Heart right ventricle (tissue), 16 donors: ENCODE measurements at regions not wholly inside any gene's neighbourhood (a gene's known extent, or its start where the extent isn't known, plus 50 kb on each side); places are given as distances from the start of the nearest gene placed in this dataset.

Experiments used
- ATAC-seq, 8 donors: fragments of 200-7000 bp; cut with Tn5 transposase; one replicate each; pipeline ENCODE4 v1.9.1; 2020; ENCODE audit warnings: mild to moderate bottlenecking in 8 of 8, moderate library complexity in 8 of 8, moderate number of reproducible peaks in 1 of 8
- DNase-seq, 2 donors: peaks; one replicate each; pipeline ENCODE4 v3.0.0-alpha.2; 2020
- H3K27ac ChIP-seq, 10 donors: fragments of 200-600 bp; sonication (generic) in 2 of 10; one replicate each; pipeline versions ENCODE4 v1.5.0 to v1.8.0; 2020 to 2022; ENCODE audit warnings: mild to moderate bottlenecking in 3 of 10
- H3K27me3 ChIP-seq, 7 donors: fragments of 200-600 bp; one replicate each; pipeline ENCODE4 v1.8.0; 2021 to 2022; ENCODE audit warnings: mild to moderate bottlenecking in 2 of 7
- H3K36me3 ChIP-seq, 9 donors: fragments of 200-600 bp; sonication (generic) in 1 of 9; one replicate each; pipeline versions ENCODE4 v1.5.0 to v1.8.0; 2020 to 2022; ENCODE audit warnings: mild to moderate bottlenecking in 2 of 9
- H3K4me1 ChIP-seq, 9 donors: fragments of 200-600 bp; sonication (generic) in 1 of 9; one replicate each; pipeline versions ENCODE4 v1.5.0 to v1.8.0; 2020 to 2022; ENCODE audit warnings: mild to moderate bottlenecking in 4 of 9
- H3K4me3 ChIP-seq, 10 donors: fragments of 200-600 bp; sonication (generic) in 2 of 10; one replicate each; pipeline versions ENCODE4 v1.5.0 to v1.8.0; 2020 to 2022; ENCODE audit warnings: mild to moderate bottlenecking in 7 of 10, moderate library complexity in 2 of 10
- H3K9me3 ChIP-seq, 11 donors: fragments of 200-600 bp in 10 of 11; sonication (generic) in 2 of 11; one replicate each; pipeline versions ENCODE4 v1.5.0 to v1.8.0; 2013 to 2022; ENCODE audit warnings: mild to moderate bottlenecking in 2 of 11, control low read depth in 1 of 11, moderate library complexity in 1 of 11
- WGBS, 2 donors: extraction: QIAGEN DNeasy Blood & Tissue Kit; methylation state at CpG; one replicate each; pipeline ENCODE4 v1.1.7; 2013; ENCODE audit warnings: inconsistent platforms in 1 of 2; 5-methylcytosine and 5-hydroxymethylcytosine counted together
- intact Hi-C, 10 donors: fragments of 100-400 bp; cut with DNase I; formaldehyde crosslinking; loops; one replicate each; pipeline versions ENCODE4 v1.11.1 to v1.14.2; 2022
- TF ChIP-seq, protein P1 (sequence below), 9 donors: fragments of 200-600 bp; sonication (generic) in 2 of 9; IDR thresholded peaks; one replicate each; pipeline versions ENCODE4 v1.5.0 to v1.8.0; 2021 to 2022; ENCODE audit warnings: antibody characterized with exemption in 9 of 9, mild to moderate bottlenecking in 5 of 9, moderate library complexity in 1 of 9
- donor health status: Arrhythmogenic right ventricular cardiomyopathy.
- donor health status: ischemic (EF 13 %, LVEDD 7.1; RV severe dilation, severe dysfunction).
- donor health status: healthy with polysubstance abuse.
- donor health status: DM: no; HTN: yes; CAD: no.
- donor health status: DM: no; HTN: no; CAD: no.
- donor health status: ischemic (EF 25% LVEDD 6.9; RV normal size, moderate dysfunction).
- donor health status: ischemic (EF 25% LVEDD 5.7; RV mildly dilated, moderate dysfunction).
- donor health status: healthy.
- donor health status: DM: yes; HTN: yes; CAD: no.
- donor health status: Ischemic cardiomyopathy.
- donor health status: ischemic (EF 35%, LVEDD 5.7; RV mildly dilated, moderate dysfunction).
- donor health status: nonischemic (EF 11% LVEDD 7.7; RV severe dilation, severe dysfunction).
- donor health status: DM: yes; HTN: yes; CAD: no.
- donor health status: PGD.
- donor health status: ischemic (EF 29% LVEDD 5.4; RV normal size, mild dysfunction).
- donor health status: nonischemic (EF 23%, LVEDD 6.1; RV moderate dilation, normal function).

GRCh38 chr18:63037491-63037890 is 282.1 kb downstream of the BCL2 start:
- WGBS, 2 donors, result 86 to 90% methylated on average over 2 of the region's 2 CpGs
- intact Hi-C loops, result loop anchor here in 1 of 10 donors (10.0 kb wide), 1 partner anchor 87 kb away; no protein-coding TSS in a partner anchor
- Histone ChIP-seq H3K27me3 (no peaks in the 10 kb centered on the region), H3K4me1 (peaks cover 0 to 9% (median 7%) of the 10 kb centered on the region in 9 donors), H3K4me3 (no peak overlapping the region), H3K27ac (no peak overlapping the region), H3K36me3 (no peaks in the 10 kb centered on the region), H3K9me3 (peaks cover 0 to 7% (median 0%) of the 10 kb centered on the region in 11 donors)
- no peak for ATAC-seq
- TF ChIP-seq, protein P1, sequence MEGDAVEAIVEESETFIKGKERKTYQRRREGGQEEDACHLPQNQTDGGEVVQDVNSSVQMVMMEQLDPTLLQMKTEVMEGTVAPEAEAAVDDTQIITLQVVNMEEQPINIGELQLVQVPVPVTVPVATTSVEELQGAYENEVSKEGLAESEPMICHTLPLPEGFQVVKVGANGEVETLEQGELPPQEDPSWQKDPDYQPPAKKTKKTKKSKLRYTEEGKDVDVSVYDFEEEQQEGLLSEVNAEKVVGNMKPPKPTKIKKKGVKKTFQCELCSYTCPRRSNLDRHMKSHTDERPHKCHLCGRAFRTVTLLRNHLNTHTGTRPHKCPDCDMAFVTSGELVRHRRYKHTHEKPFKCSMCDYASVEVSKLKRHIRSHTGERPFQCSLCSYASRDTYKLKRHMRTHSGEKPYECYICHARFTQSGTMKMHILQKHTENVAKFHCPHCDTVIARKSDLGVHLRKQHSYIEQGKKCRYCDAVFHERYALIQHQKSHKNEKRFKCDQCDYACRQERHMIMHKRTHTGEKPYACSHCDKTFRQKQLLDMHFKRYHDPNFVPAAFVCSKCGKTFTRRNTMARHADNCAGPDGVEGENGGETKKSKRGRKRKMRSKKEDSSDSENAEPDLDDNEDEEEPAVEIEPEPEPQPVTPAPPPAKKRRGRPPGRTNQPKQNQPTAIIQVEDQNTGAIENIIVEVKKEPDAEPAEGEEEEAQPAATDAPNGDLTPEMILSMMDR (IDR thresholded peaks at IDR 0.05), result no peak
- no peak for DNase-seq

- H3K27ac ChIP-seq, result no peak overlapping the region
- H3K4me1 ChIP-seq, result no peaks in the 10 kb centered on the region
- DNase-seq (no peak), ATAC-seq (no peak)
- TF ChIP-seq, protein P1 (IDR thresholded peaks at IDR 0.05), result no peak
- no peak overlapping the region for H3K4me3 ChIP-seq
- peaks cover 0 to 11% (median 0%) of the 10 kb centered on the region in 11 donors for H3K9me3 ChIP-seq
- no peaks in the 10 kb centered on the region for H3K27me3 ChIP-seq
- no peaks in the 10 kb centered on the region for H3K36me3 ChIP-seq
- intact Hi-C loops, result loop anchor here in 1 of 10 donors (10.0 kb wide), 1 partner anchor 93 kb away; no protein-coding TSS in a partner anchor
- 66 to 70% methylated on average over 1 of the region's 1 CpG for WGBS, 2 donors
These were observed 288.2 kb downstream of the BCL2 start for GRCh38 chr18:63031375-63031774.
